IMR-90 (cell line): ENCODE measurements at regions not wholly inside any gene's neighbourhood (a gene's known extent, or its start where the extent isn't known, plus 50 kb on each side); places are given as distances from the start of the nearest gene placed in this dataset.

ENCODE experiments used
- ATAC-seq: fragments of 200-7000 bp; cut with Tn5 transposase; 2 replicates; pipeline ENCODE4 v1.9.1; 2020; ENCODE audit warnings: low read depth, mild to moderate bottlenecking, moderate library complexity
- BruUV-seq: library from RNA; stranded (reverse); fragments of 400-500 nt; replicated peaks from 2 replicates; lab custom pipeline; 2021; lab: Mats Ljungman, UMichigan
- CTCF ChIA-PET: fragments of 300-600 bp; formaldehyde crosslinking; extraction: SDS; loops from one replicate; lab custom pipeline; 2021; ENCODE audit warnings: antibody characterized with exemption; lab: Yijun Ruan, JAX
- POLR2A ChIA-PET: fragments of 300-600 bp; sonication (Branson Sonifier 250); formaldehyde crosslinking; loops from one replicate; lab custom pipeline; 2022; ENCODE audit warnings: antibody characterized with exemption; ENCODE audit not compliant: unreplicated experiment; lab: Charles Lee
- DNase-seq: peaks from one replicate; pipeline ENCODE4 v3.0.0; 2013
- H2AFZ ChIP-seq: replicated peaks from 2 replicates; pipeline ENCODE3; 2013; ENCODE audit warnings: low read length, mild to moderate bottlenecking; ENCODE audit not compliant: poor library complexity
- H2AK5ac ChIP-seq: 2 replicates; pipeline ENCODE4 v1.6.1; 2013; ENCODE audit warnings: low read depth, low read length, inconsistent platforms
- H2AK9ac ChIP-seq: replicated peaks from 2 replicates; pipeline ENCODE3; 2013; ENCODE audit warnings: mild to moderate bottlenecking, low read depth, low read length, moderate library complexity; ENCODE audit not compliant: poor library complexity
- H2BK120ac ChIP-seq: 2 replicates; pipeline ENCODE4 v1.6.1; 2013; ENCODE audit warnings: low read depth, low read length, inconsistent platforms
- H2BK15ac ChIP-seq: 3 replicates; pipeline ENCODE4 v1.6.1; 2013; ENCODE audit warnings: low read depth, low read length, inconsistent platforms
- H2BK20ac ChIP-seq: 2 replicates; pipeline ENCODE4 v1.6.1; 2013; ENCODE audit warnings: low read depth, mild to moderate bottlenecking, inconsistent platforms, low read length, moderate library complexity
- H2BK5ac ChIP-seq: 2 replicates; pipeline ENCODE4 v1.6.1; 2013; ENCODE audit warnings: mild to moderate bottlenecking, low read depth, low read length, inconsistent platforms; ENCODE audit not compliant: poor library complexity, severe bottlenecking
- H3K14ac ChIP-seq: replicated peaks from 2 replicates; pipeline ENCODE4 v1.6.1; 2013; ENCODE audit warnings: low read depth, low read length, inconsistent platforms
- H3K18ac ChIP-seq: 2 replicates; pipeline ENCODE4 v1.6.1; 2013; ENCODE audit warnings: low read depth, low read length, control low read depth
- H3K23ac ChIP-seq: 2 replicates; pipeline ENCODE4 v1.6.1; 2013; ENCODE audit warnings: low read depth, low read length, inconsistent platforms
- H3K27ac ChIP-seq: 2 replicates; pipeline ENCODE4 v1.5.1; 2013; ENCODE audit warnings: mild to moderate bottlenecking, control low read depth, low read length; ENCODE audit not compliant: insufficient read depth
- H3K27me3 ChIP-seq: 2 replicates; pipeline ENCODE4 v1.6.1; 2013; ENCODE audit warnings: low read length; ENCODE audit not compliant: control insufficient read depth, insufficient read depth
- H3K36me3 ChIP-seq: 2 replicates; pipeline ENCODE4 v1.6.1; 2013; ENCODE audit warnings: low read length, mixed read lengths; ENCODE audit not compliant: control insufficient read depth, insufficient read depth
- H3K4ac ChIP-seq: 2 replicates; pipeline ENCODE4 v1.6.1; 2013; ENCODE audit warnings: low read depth, low read length, inconsistent platforms
- H3K4me1 ChIP-seq: 2 replicates; pipeline ENCODE4 v1.6.1; 2013; ENCODE audit warnings: low read length, mixed read lengths; ENCODE audit not compliant: control insufficient read depth, insufficient read depth
- H3K4me2 ChIP-seq: 2 replicates; pipeline ENCODE4 v1.6.1; 2013; ENCODE audit warnings: low read depth, mild to moderate bottlenecking, control low read depth, low read length, moderate library complexity
- H3K4me3 ChIP-seq: 2 replicates; pipeline ENCODE4 v1.5.1; 2013; ENCODE audit warnings: low read depth, mild to moderate bottlenecking, control low read depth, low read length, moderate library complexity; ENCODE audit not compliant: insufficient read depth
- H3K56ac ChIP-seq: 2 replicates; pipeline ENCODE4 v1.6.1; 2013; ENCODE audit warnings: low read length, inconsistent platforms; ENCODE audit not compliant: insufficient read depth; ENCODE audit errors: extremely low read depth
- H3K79me1 ChIP-seq, 2 experiments: 2 replicates each; pipeline ENCODE4 v1.6.1; 2013; ENCODE audit warnings: low read length in 2 of 2, inconsistent platforms in 1 of 2, low read depth in 1 of 2
- H3K9ac ChIP-seq: 2 replicates; pipeline ENCODE4 v1.6.1; 2013; ENCODE audit warnings: low read depth, low read length, control low read depth
- H3K9me1 ChIP-seq: 2 replicates; pipeline ENCODE4 v1.6.1; 2013; ENCODE audit warnings: low read length, inconsistent platforms; ENCODE audit not compliant: insufficient read depth
- H3K9me3 ChIP-seq: 2 replicates; pipeline ENCODE4 v1.6.1; 2013; ENCODE audit warnings: low read length; ENCODE audit not compliant: control insufficient read depth, insufficient read depth
- H4K20me1 ChIP-seq: 2 replicates; pipeline ENCODE4 v1.6.1; 2013; ENCODE audit warnings: low read length, inconsistent platforms; ENCODE audit not compliant: insufficient read depth
- H4K5ac ChIP-seq: 2 replicates; pipeline ENCODE4 v1.6.1; 2013; ENCODE audit warnings: mild to moderate bottlenecking, low read depth, low read length, control low read depth
- H4K8ac ChIP-seq, 2 experiments: 2 replicates each; pipeline ENCODE4 v1.6.1; 2013; ENCODE audit warnings: low read depth in 2 of 2, low read length in 2 of 2, control low read depth in 1 of 2, inconsistent platforms in 1 of 2
- H4K91ac ChIP-seq: 2 replicates; pipeline ENCODE4 v1.6.1; 2013; ENCODE audit warnings: low read depth, low read length, inconsistent platforms; ENCODE audit not compliant: insufficient read depth
- RAD21 ChIP-seq: IDR thresholded peaks from 2 replicates; pipeline ENCODE4 v1.6.1; 2012; ENCODE audit warnings: low read length, improper control_type of control experiment
- WGBS, 2 experiments: methylation state at CpG; one replicate each; pipeline versions ENCODE4 v1.1.5 to v1.1.7; 2013; ENCODE audit warnings: missing lambda C conversion rate in 2 of 2; ENCODE audit not compliant: insufficient read length in 1 of 2; ENCODE audit errors: extremely low coverage in 2 of 2; 5-methylcytosine and 5-hydroxymethylcytosine counted together
- dilution Hi-C: fragments of 300-500 bp; cut with HindIII; formaldehyde crosslinking; loops from one replicate; pipeline ENCODE4 v1.14.3; 2018; ENCODE audit warnings: low sequenced_read_pairs; ENCODE audit not compliant: unreplicated experiment
- in situ Hi-C: fragments of 300-500 bp; cut with MboI; formaldehyde crosslinking; loops from 3 replicates; pipeline ENCODE4 v1.14.3; 2019; ENCODE audit warnings: low sequenced_read_pairs, inconsistent platforms, mixed read lengths
- intact Hi-C: fragments of 100-400 bp; cut with micrococcal nuclease; formaldehyde crosslinking; loops from 2 replicates; pipeline ENCODE4 v1.10.0; 2022

DNA sequence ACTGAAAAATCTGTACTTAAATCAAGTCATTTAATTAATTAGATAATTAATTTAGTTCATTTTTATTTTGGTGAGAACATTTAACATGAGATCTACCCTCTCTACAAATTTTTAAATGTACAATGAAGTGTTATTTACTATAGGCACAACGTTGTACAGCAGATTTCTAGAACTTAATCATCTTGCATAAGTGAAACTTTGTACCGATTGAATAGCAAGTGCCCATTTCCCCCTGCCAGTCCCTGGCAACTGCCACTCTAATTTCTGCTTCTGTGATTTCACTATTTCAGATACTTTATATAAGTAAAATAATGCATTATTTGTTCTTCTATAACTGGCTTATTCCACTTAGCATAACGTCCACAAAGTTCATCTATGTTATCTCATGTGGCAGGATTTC, 50.1 kb upstream of the SYTL5 start:
- Histone ChIP-seq H3K23ac (no peak overlapping the region), H2BK120ac (no peak overlapping the region), H2AK9ac (no peak overlapping the region), H3K36me3 (no peaks in the 10 kb centered on the region), H3K9me3 (no peaks in the 10 kb centered on the region), H2BK5ac (no peak overlapping the region), H4K20me1 (no peaks in the 10 kb centered on the region), H2BK20ac (no peak overlapping the region), H3K79me1 (no peaks in the 10 kb centered on the region), H3K4ac (no peak overlapping the region), H4K5ac (no peak overlapping the region), H3K14ac (no peak overlapping the region), H3K4me1 (no peaks in the 10 kb centered on the region), H3K4me2 (no peak overlapping the region), H4K91ac (no peak overlapping the region), H3K9me1 (no peaks in the 10 kb centered on the region), H3K9ac (no peak overlapping the region), H3K56ac (no peak overlapping the region), H3K4me3 (no peak overlapping the region), H2BK15ac (no peak overlapping the region), H2AK5ac (no peak overlapping the region), H3K18ac (no peak overlapping the region), H2AFZ (no peak overlapping the region), H3K27ac (no peak overlapping the region), H3K27me3 (no peaks in the 10 kb centered on the region), H4K8ac (no peak overlapping the region)
- dilution Hi-C loops (no loop called here), in situ Hi-C loops (no loop called here), intact Hi-C loops (no loop called here)
- no TSS peak for BruUV-seq
- no peak for TF ChIP-seq RAD21
- CTCF ChIA-PET, result no interaction called here
- POLR2A ChIA-PET, result no interaction called here
- ATAC-seq (no peak), DNase-seq (no peak)
- WGBS, 2 experiments, result no CpG with 5 or more reads among the region's 3 CpGs
